Right ventricle myocardium superior (tissue), 1 donor: ENCODE measurements at regions not wholly inside any gene's neighbourhood (a gene's known extent, or its start where the extent isn't known, plus 50 kb on each side); places are given as distances from the start of the nearest gene placed in this dataset.
A peak's percentile ranks its signal among the peaks of the same experiment; 100 is the strongest.
"Not testable (repeated sequence)": the region's sequence is repeated elsewhere in the genome, so short reads cannot be mapped to it uniquely, and the experiment has no call there.

Experiments used
- ATAC-seq: fragments of 200-7000 bp; cut with Tn5 transposase; one replicate; pipeline ENCODE4 v1.9.1; 2020; ENCODE audit warnings: mild to moderate bottlenecking; ENCODE audit not compliant: poor library complexity
- DNase-seq: peaks from one replicate; pipeline ENCODE4 v3.0.0-alpha.2; 2020
- intact Hi-C: fragments of 100-400 bp; cut with DNase I; formaldehyde crosslinking; loops from one replicate; pipeline ENCODE4 v1.11.2; 2022
- donor health status: DM: no; HTN: yes; CAD: no; lungs with severe emphysema.

DNA sequence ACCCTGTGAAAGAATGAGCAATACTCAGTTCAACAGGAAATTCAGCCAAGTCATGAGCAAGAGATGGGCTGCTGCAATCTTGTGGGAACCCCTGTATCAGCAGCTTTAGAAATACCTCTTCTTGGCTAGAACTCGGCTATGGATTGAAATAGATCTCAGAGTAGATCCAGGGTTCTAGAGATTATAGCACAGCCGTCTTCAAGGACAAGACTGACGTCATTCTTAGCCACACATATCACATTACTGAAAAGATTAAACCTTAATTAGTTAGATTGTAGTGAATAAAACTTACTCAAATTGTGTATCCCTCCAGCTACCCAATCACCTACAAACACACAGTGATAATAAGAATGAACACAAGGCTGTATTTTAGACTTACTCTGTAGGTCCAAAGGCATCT, 776.4 kb downstream of the EPHA4 start:
- DNase-seq (no peak), ATAC-seq (no peak)

DNA sequence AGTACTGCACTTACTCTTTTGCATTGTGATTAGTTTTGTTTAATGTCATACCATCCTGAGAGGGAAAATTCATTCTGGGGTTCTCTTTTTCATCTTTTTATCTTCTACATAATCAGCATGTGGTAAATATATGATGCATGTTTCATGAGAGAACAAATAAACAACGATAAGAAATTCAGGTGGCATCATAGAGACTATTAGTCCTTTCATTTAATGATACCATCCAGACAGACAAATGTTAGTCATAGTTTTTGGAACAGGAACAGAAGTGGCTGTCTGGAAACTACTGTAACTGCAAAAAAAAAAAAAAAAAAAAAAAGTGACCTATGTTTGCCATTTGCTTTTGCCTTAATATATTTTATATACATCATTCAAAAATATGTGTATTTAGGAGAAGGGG, 761.0 kb downstream of the EPHA4 start:
- intact Hi-C loops = no loop called here
- DNase-seq = no peak
- no peak for ATAC-seq

More for the DNA sequence above, 776.4 kb downstream of the EPHA4 start:
- intact Hi-C loops = no loop called here

- ATAC-seq = no peak
- DNase-seq = no peak
- intact Hi-C loops = no loop called here
Measured at GRCh38 chr2:220811952-220812570, 760.0 kb downstream of the EPHA4 start.

- intact Hi-C loops = no loop called here
- ATAC-seq (no peak), DNase-seq (no peak)
Measured at GRCh38 chr2:220814441-220814840, 757.7 kb downstream of the EPHA4 start.

DNA sequence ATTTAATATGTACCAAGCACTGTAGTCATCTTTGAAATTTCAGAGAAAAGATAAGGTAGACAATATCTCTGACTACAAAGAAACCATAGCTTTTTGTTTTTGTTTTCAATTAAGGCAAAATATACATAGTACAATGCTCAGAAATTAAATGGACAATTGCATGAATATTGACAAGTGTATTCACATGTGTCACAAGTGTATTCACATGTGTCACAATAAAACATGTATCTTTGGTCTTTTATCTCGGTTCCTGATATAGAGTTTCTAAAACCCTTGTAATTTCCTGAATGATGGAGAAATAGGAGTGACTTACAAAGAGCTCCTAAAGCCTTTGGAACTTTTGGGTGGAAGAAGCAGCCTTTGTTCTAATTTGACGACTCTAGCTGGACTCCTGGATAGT, 756.4 kb downstream of the EPHA4 start:
- ATAC-seq (no peak), DNase-seq (no peak)
- intact Hi-C loops = no loop called here

GRCh38 chr2:220821683-220822082, 750.4 kb downstream of the EPHA4 start:
- DNase-seq (no peak), ATAC-seq (no peak)
- intact Hi-C loops = no loop called here

- ATAC-seq, DNase-seq, intact Hi-C loops: not testable (repeated sequence)
Measured at GRCh38 chr2:220823590-220823989, 748.5 kb downstream of the EPHA4 start.

- intact Hi-C loops = no loop called here
- DNase-seq (no peak), ATAC-seq (no peak)
Measured at GRCh38 chr2:220833446-220833845, 738.7 kb downstream of the EPHA4 start.

DNA sequence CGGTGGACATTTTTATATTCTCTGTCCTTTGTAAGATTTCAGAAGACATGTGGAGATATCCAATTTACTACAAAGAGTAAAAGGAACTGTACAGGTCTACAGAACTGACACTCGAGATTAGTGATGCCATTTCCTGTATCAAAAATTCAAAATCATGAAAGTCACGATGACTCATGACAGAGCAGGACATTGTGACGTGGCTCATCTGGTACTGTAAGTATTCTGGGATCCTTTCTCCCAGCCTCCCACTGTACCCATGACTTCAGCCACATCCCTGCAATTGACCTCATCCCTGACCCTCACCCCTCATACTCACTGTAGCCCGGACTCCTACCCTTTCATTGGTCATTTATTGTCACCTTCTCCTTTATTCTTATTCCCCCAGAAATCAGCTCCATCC, 736.5 kb downstream of the EPHA4 start:
- intact Hi-C loops = no loop called here
- DNase-seq = no peak
- no peak for ATAC-seq

DNA sequence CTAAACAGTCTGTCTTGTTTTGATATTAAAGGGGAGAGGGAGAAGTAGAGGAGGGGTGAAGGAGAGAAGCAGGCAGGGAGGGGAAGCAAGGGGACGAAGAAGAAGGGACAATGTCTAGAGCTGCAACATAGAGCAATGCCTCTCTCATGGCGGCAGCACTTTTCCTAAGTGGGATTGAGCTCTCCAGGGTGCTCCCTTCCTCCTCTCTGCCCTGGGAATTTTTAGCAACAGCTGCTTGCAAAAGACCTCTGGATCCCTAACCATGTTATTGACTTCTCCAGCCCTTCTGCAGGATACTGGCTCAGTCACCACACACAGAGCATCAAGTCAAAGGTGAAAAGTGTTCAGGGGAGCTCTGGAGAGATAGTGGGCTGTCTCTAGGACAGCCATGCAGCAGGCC, 734.9 kb downstream of the EPHA4 start:
- ATAC-seq (no peak), DNase-seq (no peak)
- intact Hi-C loops = no loop called here

GRCh38 chr2:220842901-220843665, 729.0 kb downstream of the EPHA4 start:
- intact Hi-C loops = no loop called here
- ATAC-seq (no peak), DNase-seq (no peak)

- no peak for ATAC-seq
- intact Hi-C loops = no loop called here
Measured at GRCh38 chr2:220845766-220846273, 726.3 kb downstream of the EPHA4 start.

DNA sequence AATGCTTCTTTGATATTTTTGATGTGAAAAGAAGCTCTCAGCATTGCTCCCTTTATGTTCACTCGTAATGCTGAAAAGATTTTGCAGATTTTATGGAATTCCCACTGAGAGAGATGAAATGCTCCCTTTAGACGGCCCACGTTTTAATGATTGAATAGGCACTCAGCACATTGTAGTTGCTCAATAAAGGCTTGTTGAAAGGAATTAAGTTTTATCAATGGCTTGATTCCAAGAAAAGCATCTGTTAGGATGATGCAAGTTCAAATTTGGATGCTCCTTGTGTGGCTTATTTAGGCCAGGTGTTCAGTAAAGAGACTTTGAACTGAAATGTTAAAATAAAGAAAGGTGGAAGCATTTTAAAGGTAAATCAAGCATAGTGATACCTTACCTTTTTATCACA, 725.1 kb downstream of the EPHA4 start:
- DNase-seq (no peak), ATAC-seq (no peak)
- intact Hi-C loops = no loop called here

More at GRCh38 chr2:220845766-220846273, 726.3 kb downstream of the EPHA4 start:
- no peak for DNase-seq

DNA sequence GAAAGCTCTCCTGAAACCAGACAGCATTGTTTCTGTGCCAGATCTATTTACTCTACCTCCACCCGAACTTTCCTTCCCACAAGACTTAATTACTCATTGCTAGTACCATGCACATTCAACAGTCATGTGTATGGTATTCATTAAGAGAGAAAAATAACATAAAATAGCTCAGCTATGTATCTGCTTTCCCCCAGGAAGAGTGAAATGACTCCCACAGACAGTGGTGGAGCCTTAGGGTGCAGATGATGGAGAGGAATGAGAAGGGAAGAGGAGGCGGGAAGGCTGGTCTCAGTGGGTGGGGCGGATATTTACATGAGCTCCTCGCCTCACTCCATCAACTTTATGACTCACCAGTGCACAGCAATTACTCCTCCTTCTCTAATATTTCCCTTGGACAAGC, 724.5 kb downstream of the EPHA4 start:
- intact Hi-C loops = no loop called here
- ATAC-seq = no peak
- DNase-seq = no peak

GRCh38 chr2:220849433-220849832, 722.7 kb downstream of the EPHA4 start:
- ATAC-seq (no peak), DNase-seq (no peak)
- intact Hi-C loops = no loop called here

GRCh38 chr2:220850116-220850515, 722.0 kb downstream of the EPHA4 start:
- DNase-seq (no peak), ATAC-seq (no peak)
- intact Hi-C loops = no loop called here

- intact Hi-C loops = no loop called here
- ATAC-seq (peak; percentile 97), DNase-seq (no peak)
Measured at GRCh38 chr2:220855296-220855695, 716.8 kb downstream of the EPHA4 start.

- no peak for ATAC-seq
- DNase-seq = no peak
- intact Hi-C loops = no loop called here
Measured at GRCh38 chr2:220856486-220856885, 715.6 kb downstream of the EPHA4 start.

GRCh38 chr2:220857368-220857767, 714.7 kb downstream of the EPHA4 start:
- ATAC-seq = no peak
- DNase-seq = no peak
- intact Hi-C loops = no loop called here

GRCh38 chr2:220858101-220858500, 714.0 kb downstream of the EPHA4 start:
- ATAC-seq = no peak
- no peak for DNase-seq
- intact Hi-C loops = no loop called here
